HepG2 (cell line): ENCODE measurements at regions not wholly inside any gene's neighbourhood (a gene's known extent, or its start where the extent isn't known, plus 50 kb on each side); places are given as distances from the start of the nearest gene placed in this dataset.

Experiments
- ATAC-seq: fragments of 200-7000 bp; cut with Tn5 transposase; 3 replicates; pipeline ENCODE4 v1.9.1; 2020; ENCODE audit warnings: mild to moderate bottlenecking, moderate library complexity
- BruUV-seq: library from RNA; stranded (reverse); fragments of 400-500 nt; replicated peaks from 2 replicates; lab custom pipeline; 2021; lab: Mats Ljungman, UMichigan
- CTCF ChIA-PET: fragments of 300-600 bp; formaldehyde crosslinking; extraction: SDS; loops from one replicate; lab custom pipeline; 2021; ENCODE audit warnings: low total read pairs, inconsistent platforms, low intra/inter-chr PET ratio; lab: Yijun Ruan, JAX
- POLR2A ChIA-PET: fragments of 350-600 bp; sonication (Branson Sonifier 250); formaldehyde crosslinking; loops from one replicate; lab custom pipeline; 2020; ENCODE audit warnings: antibody characterized with exemption, inconsistent platforms; lab: Yijun Ruan, JAX
- DNase-seq: peaks from one replicate; pipeline ENCODE4 v3.0.0-alpha.2; 2015; ENCODE audit warnings: low spot score
- FAIRE-seq: peaks from 3 replicates; lab custom pipeline; 2011; peaks lifted over from hg19 to GRCh38; lab: Jason Lieb, UNC
- H2AFZ ChIP-seq: one replicate; pipeline ENCODE4 v1.6.1; 2011; ENCODE audit warnings: low read length, inconsistent platforms
- H3K27ac ChIP-seq: fragments of 300-600 bp; 3 replicates; pipeline ENCODE4 v1.8.0; 2011; ENCODE audit warnings: mixed run types, mild to moderate bottlenecking, mixed read lengths, low read length, inconsistent platforms; ENCODE audit not compliant: insufficient read depth; ENCODE audit errors: extremely low read length
- H3K27me3 ChIP-seq, 2 experiments: fragments of 200-600 bp in 1 of 2; 2 replicates in 1 of 2; 3 replicates in 1 of 2; pipeline versions ENCODE4 v1.6.0 to v1.8.0; 2011; ENCODE audit warnings: low read length in 2 of 2, mild to moderate bottlenecking in 2 of 2, moderate library complexity in 2 of 2, inconsistent platforms in 1 of 2; ENCODE audit not compliant: insufficient read depth in 2 of 2, control insufficient read depth in 1 of 2
- H3K36me3 ChIP-seq, 2 experiments: fragments of 200-600 bp in 1 of 2; replicated peaks in 1 of 2; 2 replicates in 1 of 2; 3 replicates in 1 of 2; pipeline versions ENCODE4 v1.5.1 to v1.8.0; 2011; ENCODE audit warnings: low read length in 2 of 2, inconsistent platforms in 1 of 2; ENCODE audit not compliant: insufficient read depth in 2 of 2, control insufficient read depth in 1 of 2
- H3K4me1 ChIP-seq: 2 replicates; pipeline ENCODE4 v1.5.1; 2012; ENCODE audit warnings: low read length, inconsistent platforms; ENCODE audit not compliant: insufficient read depth
- H3K4me2 ChIP-seq: 2 replicates; pipeline ENCODE4 v1.6.0; 2011; ENCODE audit warnings: low read depth, low read length, inconsistent platforms
- H3K4me3 ChIP-seq, 3 experiments: fragments of 200-600 bp in 1 of 3; sonication (generic), shearing (Covaris generic) in 1 of 3; replicated peaks in 1 of 3; 2 replicates each; pipeline ENCODE4 v1.5.1; 2011 to 2016; ENCODE audit warnings: low read length in 3 of 3, inconsistent platforms in 2 of 3, low read depth in 2 of 3, mild to moderate bottlenecking in 2 of 3, control low read depth in 1 of 3, mixed read lengths in 1 of 3; ENCODE audit not compliant: insufficient read depth in 1 of 3
- H3K79me2 ChIP-seq: one replicate; pipeline ENCODE4 v1.6.1; 2011; ENCODE audit warnings: low read length, inconsistent platforms; ENCODE audit not compliant: insufficient read depth
- H3K9ac ChIP-seq: 2 replicates; pipeline ENCODE4 v1.6.0; 2011; ENCODE audit warnings: mild to moderate bottlenecking, low read depth, low read length, inconsistent platforms; ENCODE audit not compliant: insufficient read depth
- H3K9me3 ChIP-seq: 2 replicates; pipeline ENCODE4 v1.5.1; 2012; ENCODE audit warnings: mild to moderate bottlenecking, low read length
- H4K20me1 ChIP-seq: 2 replicates; pipeline ENCODE4 v1.6.0; 2011; ENCODE audit warnings: inconsistent platforms, mild to moderate bottlenecking, low read length, moderate library complexity; ENCODE audit not compliant: insufficient read depth
- ATF7-NPFF ChIP-seq: sonication (generic); formaldehyde crosslinking; IDR thresholded peaks from 2 replicates; pipeline ENCODE4 v1.8.1; 2023; ENCODE audit warnings: mild to moderate bottlenecking, low read depth, missing genetic modification reagents, moderate library complexity
- E2F1 ChIP-seq: sonication (generic); formaldehyde crosslinking; IDR thresholded peaks from 2 replicates; pipeline ENCODE4 v1.5.0; 2020; ENCODE audit warnings: missing genetic modification reagents
- MED13 ChIP-seq: sonication (generic); formaldehyde crosslinking; IDR thresholded peaks from 2 replicates; pipeline ENCODE4 v1.5.0; 2020; ENCODE audit warnings: missing genetic modification reagents
- MYC ChIP-seq: sonication (generic); formaldehyde crosslinking; IDR thresholded peaks from 2 replicates; pipeline ENCODE4 v1.9.0; 2021; ENCODE audit warnings: missing genetic modification reagents, borderline replicate concordance
- TERF1 ChIP-seq: sonication (generic); formaldehyde crosslinking; IDR thresholded peaks from 2 replicates; pipeline ENCODE4 v1.8.0; 2022; ENCODE audit warnings: mild to moderate bottlenecking, missing genetic modification reagents, moderate library complexity
- THAP11 ChIP-seq: IDR thresholded peaks from 2 replicates; pipeline ENCODE4 v1.6.1; 2016; ENCODE audit warnings: missing biosample characterization, missing genetic modification reagents
- U2AF2 ChIP-seq: fragments of 200-400 bp; formaldehyde crosslinking; IDR thresholded peaks from 2 replicates; pipeline ENCODE4 v1.6.1; 2017; ENCODE audit warnings: low read depth, mild to moderate bottlenecking, low read length
- ZBTB7A ChIP-seq: sonication (generic); formaldehyde crosslinking; IDR thresholded peaks from 2 replicates; pipeline ENCODE4 v1.8.0; 2022; ENCODE audit warnings: mild to moderate bottlenecking, missing genetic modification reagents
- ZNF44 ChIP-seq: sonication (generic); formaldehyde crosslinking; IDR thresholded peaks from 2 replicates; pipeline ENCODE4 v1.5.1; 2020; ENCODE audit warnings: mild to moderate bottlenecking, missing genetic modification reagents
- ZNF446 ChIP-seq: sonication (generic); formaldehyde crosslinking; IDR thresholded peaks from 2 replicates; pipeline ENCODE4 v1.5.0; 2020; ENCODE audit warnings: mild to moderate bottlenecking, missing genetic modification reagents
- ZNF451 ChIP-seq: sonication (generic); formaldehyde crosslinking; IDR thresholded peaks from 2 replicates; pipeline ENCODE4 v1.5.0; 2020; ENCODE audit warnings: mild to moderate bottlenecking, missing genetic modification reagents
- ZNF543 ChIP-seq: sonication (generic); formaldehyde crosslinking; IDR thresholded peaks from 2 replicates; pipeline ENCODE4 v1.4.0; 2020; ENCODE audit warnings: mild to moderate bottlenecking, missing genetic modification reagents
- in situ Hi-C: cut with HindIII; loops from 2 replicates; pipeline ENCODE4 v1.10.0; 2017; ENCODE audit warnings: low pct_unique_long_range_greater_than_20kb; ENCODE audit not compliant: extremely low pct_ligation_motif_present
- intact Hi-C: fragments of 100-400 bp; cut with micrococcal nuclease; formaldehyde crosslinking; loops from one replicate; pipeline ENCODE4 v1.10.0; 2022; ENCODE audit not compliant: unreplicated experiment

- Histone ChIP-seq H3K27ac (no peak overlapping the region), H3K4me2 (no peak overlapping the region)
- POLR2A ChIA-PET = no interaction called here
Measured at GRCh38 chr4:163694385-163694784, 199.9 kb downstream of the TMA16 start.

More at GRCh38 chr4:163694385-163694784, 199.9 kb downstream of the TMA16 start:
- ATAC-seq (no peak), DNase-seq (no peak), FAIRE-seq (no peak)
- Histone ChIP-seq H3K27me3 (no peaks in the 10 kb centered on the region), H2AFZ (no peak overlapping the region), H4K20me1 (no peaks in the 10 kb centered on the region), H3K4me3 (no peak overlapping the region), H3K36me3 (no peaks in the 10 kb centered on the region), H3K79me2 (no peaks in the 10 kb centered on the region), H3K9ac (no peak overlapping the region), H3K9me3 (peaks cover 5% of the 10 kb centered on the region; the same call in 1 of the 2 replicates), H3K4me1 (no peaks in the 10 kb centered on the region)
- in situ Hi-C loops = loop anchor here (25.0 kb wide), 1 partner anchor 318 kb away; no protein-coding TSS in a partner anchor
- CTCF ChIA-PET = no interaction called here
- TF ChIP-seq THAP11 = no peak
- TF ChIP-seq ATF7-NPFF (CRISPR knock-in tag) = no peak
- no peak for TF ChIP-seq U2AF2
- no peak for TF ChIP-seq TERF1 (CRISPR knock-in tag)
- TF ChIP-seq MYC (CRISPR knock-in tag) = no peak
- TF ChIP-seq MED13 (CRISPR knock-in tag) = no peak
- TF ChIP-seq ZNF543 (CRISPR knock-in tag) = no peak
- no peak for TF ChIP-seq ZBTB7A (CRISPR knock-in tag)
- TF ChIP-seq E2F1 (CRISPR knock-in tag) = no peak
- TF ChIP-seq ZNF451 (CRISPR knock-in tag) = no peak
- no peak for TF ChIP-seq ZNF446 (CRISPR knock-in tag)
- no peak for TF ChIP-seq ZNF44
- intact Hi-C loops = no loop called here
- BruUV-seq = no TSS peak
